ENCODE measurements at regions not wholly inside any gene's neighbourhood (a gene's known extent, or its start where the extent isn't known, plus 50 kb on each side); places are given as distances from the start of the nearest gene placed in this dataset.

- Histone ChIP-seq H3K27ac (no peak overlapping the region), H3K4me1 (peaks cover 0 to 13% (median 5%) of the 10 kb centered on the region in 4 donors), H3K9me3 (no peaks in the 10 kb centered on the region), H3K36me3 (no peaks in the 10 kb centered on the region), H3K27me3 (no peaks in the 10 kb centered on the region), H3K4me3 (no peak overlapping the region)
- no peak for DNase-seq
- in situ Hi-C loops (cut with MboI; ENCODE audit: low pct_ligation_motif_present in 1 of 4, low pct_unique_long_range_greater_than_20kb in 1 of 4, low sequenced_read_pairs in 3 of 4) (no loop called here), intact Hi-C loops (cut with DNase I; ENCODE audit: low total_unique reads) (no loop called here)
- TF ChIP-seq POLR2A (IDR thresholded peaks at IDR 0.05) (no peak), EP300 (IDR thresholded peaks at IDR 0.05; ENCODE audit: low read depth) (no peak), POLR2AphosphoS5 (IDR thresholded peaks at IDR 0.05) (no peak)
- TF ChIP-seq, protein P1, sequence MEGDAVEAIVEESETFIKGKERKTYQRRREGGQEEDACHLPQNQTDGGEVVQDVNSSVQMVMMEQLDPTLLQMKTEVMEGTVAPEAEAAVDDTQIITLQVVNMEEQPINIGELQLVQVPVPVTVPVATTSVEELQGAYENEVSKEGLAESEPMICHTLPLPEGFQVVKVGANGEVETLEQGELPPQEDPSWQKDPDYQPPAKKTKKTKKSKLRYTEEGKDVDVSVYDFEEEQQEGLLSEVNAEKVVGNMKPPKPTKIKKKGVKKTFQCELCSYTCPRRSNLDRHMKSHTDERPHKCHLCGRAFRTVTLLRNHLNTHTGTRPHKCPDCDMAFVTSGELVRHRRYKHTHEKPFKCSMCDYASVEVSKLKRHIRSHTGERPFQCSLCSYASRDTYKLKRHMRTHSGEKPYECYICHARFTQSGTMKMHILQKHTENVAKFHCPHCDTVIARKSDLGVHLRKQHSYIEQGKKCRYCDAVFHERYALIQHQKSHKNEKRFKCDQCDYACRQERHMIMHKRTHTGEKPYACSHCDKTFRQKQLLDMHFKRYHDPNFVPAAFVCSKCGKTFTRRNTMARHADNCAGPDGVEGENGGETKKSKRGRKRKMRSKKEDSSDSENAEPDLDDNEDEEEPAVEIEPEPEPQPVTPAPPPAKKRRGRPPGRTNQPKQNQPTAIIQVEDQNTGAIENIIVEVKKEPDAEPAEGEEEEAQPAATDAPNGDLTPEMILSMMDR (IDR thresholded peaks at IDR 0.05), result no peak
- 77 to 83% methylated on average over 5 of the region's 5 CpGs for WGBS, 2 donors (ENCODE audit: low coverage in 1 of 2)
Measured at GRCh38 chr7:42340436-42340835, 103.4 kb upstream of the GLI3 start.

DNA sequence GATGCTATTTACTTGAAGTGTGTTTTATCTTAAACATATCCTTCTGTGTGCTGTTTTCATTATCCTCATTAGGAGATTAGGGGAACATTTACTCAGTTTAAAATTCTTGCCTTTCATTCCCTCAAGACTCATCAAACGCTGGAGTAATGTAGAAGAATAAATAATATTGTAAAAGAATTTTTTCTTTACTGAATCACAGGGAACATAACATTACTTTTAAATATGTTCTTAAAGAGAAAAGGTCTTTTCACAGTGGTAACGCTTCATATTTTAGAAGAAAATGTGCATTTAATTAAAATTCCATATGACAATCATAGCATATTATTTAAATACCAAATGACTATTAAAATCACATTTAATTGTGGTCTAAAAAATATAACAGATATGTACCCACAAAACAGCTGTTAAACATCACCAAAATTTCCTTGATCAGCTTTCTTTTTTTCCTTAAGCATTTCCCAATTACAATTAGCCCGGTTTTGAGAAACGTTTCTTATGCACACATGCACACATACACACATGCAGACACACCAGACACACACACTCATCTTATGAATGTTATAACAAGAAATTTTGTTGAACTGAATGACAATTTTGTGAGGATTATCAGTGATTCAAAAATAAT lies 102.0 kb upstream of the GLI3 start:
- no peaks in the 10 kb centered on the region for H3K27me3 ChIP-seq
- intact Hi-C loops (cut with DNase I; ENCODE audit: low total_unique reads) (no loop called here), in situ Hi-C loops (cut with MboI; ENCODE audit: low pct_ligation_motif_present in 1 of 4, low pct_unique_long_range_greater_than_20kb in 1 of 4, low sequenced_read_pairs in 3 of 4) (no loop called here)
- peak overlapping the region in 2 of 4 donors; percentile 36 to 38 for H3K27ac ChIP-seq
- peaks cover 0 to 13% (median 5%) of the 10 kb centered on the region in 4 donors for H3K4me1 ChIP-seq
- H3K36me3 ChIP-seq, result no peaks in the 10 kb centered on the region
- no peak for DNase-seq
- 67 to 68% methylated on average over 4 of the region's 4 CpGs for WGBS, 2 donors (ENCODE audit: low coverage in 1 of 2)
- no peak for TF ChIP-seq POLR2AphosphoS5 (IDR thresholded peaks at IDR 0.05)
- no peak for TF ChIP-seq EP300 (IDR thresholded peaks at IDR 0.05; ENCODE audit: low read depth)
- TF ChIP-seq, protein P1 (IDR thresholded peaks at IDR 0.05), result no peak
- TF ChIP-seq POLR2A (IDR thresholded peaks at IDR 0.05), result no peak
- H3K4me3 ChIP-seq, result no peak overlapping the region
- no peaks in the 10 kb centered on the region for H3K9me3 ChIP-seq

DNA sequence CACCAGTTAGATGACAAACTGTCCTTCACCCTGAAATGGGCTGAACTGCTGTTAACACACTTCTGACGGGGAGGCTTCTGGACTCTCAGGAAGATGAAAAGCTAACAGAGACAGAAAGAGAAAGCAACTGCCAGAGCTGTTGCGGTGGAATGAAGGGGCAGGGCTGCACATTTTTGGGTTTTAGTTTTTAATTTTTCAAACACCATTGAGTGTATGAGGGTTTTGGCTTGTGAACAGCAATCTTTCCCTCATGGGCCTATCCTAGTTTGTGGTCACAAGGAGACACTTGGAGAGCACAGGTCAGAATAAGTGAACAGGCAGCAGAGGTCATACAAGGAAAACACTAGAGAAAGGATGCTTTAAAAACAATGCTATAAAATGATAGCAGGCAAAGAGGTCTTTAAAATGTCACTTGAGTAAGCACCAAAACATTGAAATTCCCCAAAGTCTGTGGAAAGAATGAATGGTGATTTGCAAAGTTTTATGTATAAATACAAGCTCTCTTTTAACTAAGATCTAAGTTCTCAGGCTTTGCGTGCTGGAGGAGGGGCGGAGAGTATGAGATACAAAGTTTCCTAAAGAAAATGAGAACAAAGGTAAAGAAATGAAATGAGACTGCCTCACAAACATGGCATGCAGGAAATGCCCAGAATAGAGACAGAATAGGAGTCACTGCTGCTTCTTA lies 101.4 kb upstream of the GLI3 start:
- H3K4me3 ChIP-seq, result no peak overlapping the region
- no peak for DNase-seq
- H3K36me3 ChIP-seq, result no peaks in the 10 kb centered on the region
- H3K9me3 ChIP-seq, result peaks cover 0 to 2% of the 10 kb centered on the region in 2 donors
- TF ChIP-seq POLR2AphosphoS5 (IDR thresholded peaks at IDR 0.05) (no peak), POLR2A (IDR thresholded peaks at IDR 0.05) (no peak), EP300 (IDR thresholded peaks at IDR 0.05; ENCODE audit: low read depth) (no peak)
- TF ChIP-seq, protein P1 (IDR thresholded peaks at IDR 0.05), result no peak
- intact Hi-C loops (cut with DNase I; ENCODE audit: low total_unique reads) (no loop called here), in situ Hi-C loops (cut with MboI; ENCODE audit: low pct_ligation_motif_present in 1 of 4, low pct_unique_long_range_greater_than_20kb in 1 of 4, low sequenced_read_pairs in 3 of 4) (no loop called here)
- no peaks in the 10 kb centered on the region for H3K27me3 ChIP-seq
- peaks cover 0 to 13% (median 5%) of the 10 kb centered on the region in 4 donors for H3K4me1 ChIP-seq
- peak overlapping the region in 3 of 4 donors; percentile 25 to 38 (median 36) for H3K27ac ChIP-seq
- 61 to 64% methylated on average over 4 of the region's 4 CpGs for WGBS, 2 donors (ENCODE audit: low coverage in 1 of 2)

DNA sequence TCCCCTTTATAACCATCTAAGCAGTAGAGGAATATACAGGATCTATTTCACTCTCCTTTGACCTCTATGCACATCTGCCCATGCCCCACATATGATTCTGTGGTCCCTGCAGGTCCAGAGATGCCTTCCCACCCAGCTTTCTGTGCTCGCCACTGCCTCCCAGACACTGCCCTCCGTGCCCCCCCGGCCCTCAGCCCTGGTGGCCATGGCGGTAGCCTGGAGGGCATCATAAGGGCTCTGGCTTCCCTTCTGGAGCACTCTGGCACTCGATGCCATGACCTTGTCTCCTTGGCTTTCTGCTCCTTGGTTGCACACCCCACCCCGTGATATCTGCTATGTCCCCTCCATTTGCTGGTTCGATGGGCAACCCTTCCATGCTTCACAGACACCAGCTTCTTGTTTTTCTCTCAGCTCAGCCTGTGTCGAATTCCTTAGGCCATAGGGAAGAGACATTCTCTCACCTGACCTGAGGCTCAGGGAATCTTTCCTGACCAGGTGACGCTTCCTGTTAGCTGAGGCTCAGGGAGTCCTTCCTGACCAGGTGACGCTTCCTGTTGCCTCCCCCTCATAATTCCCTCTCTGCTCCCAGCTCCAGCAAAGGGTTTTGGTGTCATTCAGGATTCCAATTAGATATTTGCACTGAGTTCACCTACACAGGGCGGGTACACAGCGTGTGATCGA lies 100.4 kb upstream of the GLI3 start:
- Histone ChIP-seq H3K9me3 (peaks cover 9% of the 10 kb centered on the region in 2 donors), H3K27ac (peak overlapping the region in 2 of 4 donors; percentile 25 to 36), H3K4me1 (peaks cover 0 to 7% (median 5%) of the 10 kb centered on the region in 4 donors), H3K27me3 (no peaks in the 10 kb centered on the region), H3K36me3 (no peaks in the 10 kb centered on the region), H3K4me3 (no peak overlapping the region)
- no peak for TF ChIP-seq POLR2A (IDR thresholded peaks at IDR 0.05)
- TF ChIP-seq POLR2AphosphoS5 (IDR thresholded peaks at IDR 0.05), result no peak
- TF ChIP-seq, protein P1 (IDR thresholded peaks at IDR 0.05), result no peak
- no peak for TF ChIP-seq EP300 (IDR thresholded peaks at IDR 0.05; ENCODE audit: low read depth)
- DNase-seq, result no peak
- intact Hi-C loops (cut with DNase I; ENCODE audit: low total_unique reads), result no loop called here
- in situ Hi-C loops (cut with MboI; ENCODE audit: low pct_ligation_motif_present in 1 of 4, low pct_unique_long_range_greater_than_20kb in 1 of 4, low sequenced_read_pairs in 3 of 4), result no loop called here
- WGBS, 2 donors (ENCODE audit: low coverage in 1 of 2), result 86 to 90% methylated on average over 4 to 13 of the region's 13 CpGs

Measured in transverse colon (tissue), 4 donors.